Left lung (tissue), 4 donors: ENCODE measurements at regions not wholly inside any gene's neighbourhood (a gene's known extent, or its start where the extent isn't known, plus 50 kb on each side); places are given as distances from the start of the nearest gene placed in this dataset.
"Not testable (repeated sequence)": the region's sequence is repeated elsewhere in the genome, so short reads cannot be mapped to it uniquely, and the experiment has no call there.

Source experiments
- ATAC-seq: fragments of 200-7000 bp; cut with Tn5 transposase; one replicate; pipeline ENCODE4 v1.9.1; 2020; ENCODE audit warnings: moderate library complexity
- DNase-seq, 4 donors: peaks; one replicate each; pipeline ENCODE4 v3.0.0-alpha.2; 2013 to 2020
- H3K27ac ChIP-seq, 2 donors: fragments of 200-600 bp; sonication (generic) in 1 of 2; one replicate each; pipeline versions ENCODE4 v1.5.0 to v1.8.0; 2020 to 2021
- H3K27me3 ChIP-seq, 2 donors: fragments of 200-600 bp; sonication (generic) in 1 of 2; one replicate each; pipeline versions ENCODE4 v1.5.0 to v1.8.0; 2020 to 2021
- H3K36me3 ChIP-seq, 2 donors: fragments of 200-600 bp; sonication (generic) in 1 of 2; one replicate each; pipeline versions ENCODE4 v1.5.0 to v1.8.0; 2020 to 2021
- H3K4me1 ChIP-seq, 2 donors: fragments of 200-600 bp; one replicate each; pipeline ENCODE4 v1.8.0; 2021
- H3K4me3 ChIP-seq, 2 donors: fragments of 200-600 bp; sonication (generic) in 1 of 2; one replicate each; pipeline versions ENCODE4 v1.5.0 to v1.8.0; 2020 to 2021; ENCODE audit warnings: mild to moderate bottlenecking in 1 of 2
- H3K9me3 ChIP-seq, 2 donors: fragments of 200-600 bp; sonication (generic) in 1 of 2; one replicate each; pipeline versions ENCODE4 v1.5.0 to v1.8.0; 2020 to 2021
- intact Hi-C, 2 donors: fragments of 100-400 bp; cut with DNase I; formaldehyde crosslinking; loops; one replicate each; pipeline versions ENCODE4 v1.11.2 to v1.14.2; 2022
- TF ChIP-seq, protein P1 (sequence below), 2 donors: fragments of 200-600 bp; sonication (generic) in 1 of 2; IDR thresholded peaks; one replicate each; pipeline versions ENCODE4 v1.5.0 to v1.8.0; 2021; ENCODE audit warnings: antibody characterized with exemption in 2 of 2
- donor health status: DM: no; HTN: yes; CAD: no.
- donor health status: DM: no; HTN: no; CAD: no.

DNA sequence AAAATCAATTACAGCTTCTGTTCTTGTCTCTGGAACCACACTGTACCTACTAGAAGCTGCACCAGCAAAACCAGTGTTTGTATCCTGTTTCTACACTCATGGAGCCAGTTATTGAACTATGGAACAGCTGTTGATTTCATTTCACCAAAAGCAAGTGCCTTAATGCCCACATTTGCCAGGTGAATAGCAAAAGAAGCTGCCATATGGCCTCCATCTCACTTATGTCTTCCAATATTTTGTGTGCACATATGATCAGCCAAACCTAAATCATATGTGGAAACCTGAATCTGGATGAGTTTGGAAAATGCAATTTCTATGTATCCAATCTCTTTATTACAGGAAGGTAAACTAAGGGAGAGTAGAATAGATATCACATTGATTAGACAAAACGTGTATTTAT is 415.8 kb upstream of the GRID2 start:
- H3K4me1 ChIP-seq = no peaks in the 10 kb centered on the region
- no peak overlapping the region for H3K4me3 ChIP-seq
- intact Hi-C loops = no loop called here
- ATAC-seq (no peak), DNase-seq (no peak)
- H3K9me3 ChIP-seq = peaks cover 0 to 9% of the 10 kb centered on the region in 2 donors
- TF ChIP-seq, protein P1, sequence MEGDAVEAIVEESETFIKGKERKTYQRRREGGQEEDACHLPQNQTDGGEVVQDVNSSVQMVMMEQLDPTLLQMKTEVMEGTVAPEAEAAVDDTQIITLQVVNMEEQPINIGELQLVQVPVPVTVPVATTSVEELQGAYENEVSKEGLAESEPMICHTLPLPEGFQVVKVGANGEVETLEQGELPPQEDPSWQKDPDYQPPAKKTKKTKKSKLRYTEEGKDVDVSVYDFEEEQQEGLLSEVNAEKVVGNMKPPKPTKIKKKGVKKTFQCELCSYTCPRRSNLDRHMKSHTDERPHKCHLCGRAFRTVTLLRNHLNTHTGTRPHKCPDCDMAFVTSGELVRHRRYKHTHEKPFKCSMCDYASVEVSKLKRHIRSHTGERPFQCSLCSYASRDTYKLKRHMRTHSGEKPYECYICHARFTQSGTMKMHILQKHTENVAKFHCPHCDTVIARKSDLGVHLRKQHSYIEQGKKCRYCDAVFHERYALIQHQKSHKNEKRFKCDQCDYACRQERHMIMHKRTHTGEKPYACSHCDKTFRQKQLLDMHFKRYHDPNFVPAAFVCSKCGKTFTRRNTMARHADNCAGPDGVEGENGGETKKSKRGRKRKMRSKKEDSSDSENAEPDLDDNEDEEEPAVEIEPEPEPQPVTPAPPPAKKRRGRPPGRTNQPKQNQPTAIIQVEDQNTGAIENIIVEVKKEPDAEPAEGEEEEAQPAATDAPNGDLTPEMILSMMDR (IDR thresholded peaks at IDR 0.05) = no peak
- H3K27me3 ChIP-seq = no peaks in the 10 kb centered on the region
- H3K36me3 ChIP-seq = no peaks in the 10 kb centered on the region
- no peak overlapping the region for H3K27ac ChIP-seq

DNA sequence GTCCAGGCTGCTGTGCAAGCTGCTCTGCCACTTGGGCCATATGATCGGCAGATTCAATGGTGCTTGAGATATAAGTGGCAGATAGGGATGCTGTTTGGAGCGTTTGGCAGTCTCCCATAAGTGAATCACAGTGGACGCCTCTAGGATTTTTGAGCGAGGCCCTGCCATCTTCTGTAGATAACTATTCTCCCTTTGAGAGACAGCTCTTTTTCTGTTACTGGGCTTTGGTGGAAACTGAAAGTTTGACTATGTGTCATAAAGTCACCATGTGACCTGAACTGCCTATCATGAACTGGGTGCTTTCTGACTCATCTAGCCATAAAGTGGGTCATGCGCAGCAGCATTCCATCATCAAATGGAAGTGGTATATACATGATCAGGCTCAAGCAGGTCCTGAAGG is 412.5 kb upstream of the GRID2 start:
- H3K27ac ChIP-seq, H3K4me3 ChIP-seq, H3K27me3 ChIP-seq, intact Hi-C loops, ATAC-seq, DNase-seq, H3K9me3 ChIP-seq, H3K4me1 ChIP-seq, H3K36me3 ChIP-seq: not testable (repeated sequence)

DNA sequence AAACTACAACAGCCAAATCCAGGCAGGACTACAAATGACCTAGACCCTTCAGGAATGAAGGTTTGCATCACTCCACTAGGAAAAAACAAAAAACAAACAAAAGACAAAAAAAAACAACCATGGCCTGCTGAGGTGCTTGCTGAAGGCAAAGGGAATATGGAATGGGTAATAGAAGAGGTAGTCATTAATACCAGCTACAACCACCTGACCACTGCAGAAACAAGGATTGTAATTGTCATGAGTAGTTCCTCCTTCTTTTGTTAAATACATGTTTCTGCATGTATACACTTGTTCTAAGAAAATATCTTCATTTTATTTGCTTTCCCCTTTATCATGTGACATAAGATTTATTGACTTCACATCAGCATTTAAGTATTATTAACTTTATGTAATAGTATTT is 409.8 kb upstream of the GRID2 start:
- TF ChIP-seq, protein P1 (IDR thresholded peaks at IDR 0.05) = no peak
- Histone ChIP-seq H3K9me3 (peaks cover 0 to 5% of the 10 kb centered on the region in 2 donors), H3K4me1 (no peaks in the 10 kb centered on the region), H3K36me3 (no peaks in the 10 kb centered on the region), H3K27me3 (no peaks in the 10 kb centered on the region), H3K4me3 (no peak overlapping the region), H3K27ac (no peak overlapping the region)
- DNase-seq = no peak
- no peak for ATAC-seq
- intact Hi-C loops = no loop called here

DNA sequence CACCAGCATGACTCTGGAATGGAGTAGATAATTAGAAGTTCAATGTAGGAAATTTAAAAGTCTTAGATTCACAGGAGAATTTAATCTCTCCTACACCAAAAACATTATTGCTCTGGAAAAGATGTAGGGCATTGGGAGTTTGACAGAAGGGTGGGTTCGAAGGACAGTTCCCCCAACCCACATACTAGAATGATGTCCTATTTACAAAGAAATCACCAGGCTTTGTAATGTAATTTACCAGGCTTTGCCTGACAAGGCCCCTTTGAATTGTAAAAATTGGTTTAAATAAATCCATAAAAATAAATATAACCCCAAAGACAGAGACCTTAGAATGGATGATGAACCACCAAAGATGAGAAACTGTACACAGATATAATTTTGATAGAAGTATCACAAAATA is 399.2 kb upstream of the GRID2 start:
- Histone ChIP-seq H3K9me3 (no peaks in the 10 kb centered on the region), H3K36me3 (no peaks in the 10 kb centered on the region), H3K4me1 (no peaks in the 10 kb centered on the region), H3K4me3 (no peak overlapping the region), H3K27me3 (no peaks in the 10 kb centered on the region), H3K27ac (no peak overlapping the region)
- DNase-seq (no peak), ATAC-seq (no peak)
- TF ChIP-seq, protein P1 (IDR thresholded peaks at IDR 0.05) = no peak
- intact Hi-C loops = no loop called here

DNA sequence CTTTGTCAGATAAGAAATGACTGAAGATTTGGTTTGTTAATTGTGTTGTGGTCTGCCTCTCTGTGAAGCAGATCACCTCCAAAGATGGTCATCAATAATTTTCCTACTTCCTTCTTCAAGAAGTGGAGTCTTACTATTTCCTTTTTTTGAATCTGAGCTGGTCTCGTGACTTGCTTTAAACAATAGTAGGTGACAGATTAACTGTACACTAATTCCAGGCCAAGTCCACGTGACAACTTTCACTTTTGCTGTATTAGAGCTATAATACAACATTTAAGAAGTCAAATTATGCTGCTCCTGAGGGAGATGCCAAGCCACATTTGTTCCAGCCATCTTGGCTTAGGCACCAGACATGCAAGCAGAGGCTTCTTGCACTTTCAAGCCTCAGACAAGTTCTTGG is 393.8 kb upstream of the GRID2 start:
- no peak for ATAC-seq
- H3K36me3 ChIP-seq = no peaks in the 10 kb centered on the region

More for the DNA sequence above, 393.8 kb upstream of the GRID2 start:
- no peak for DNase-seq
- intact Hi-C loops = no loop called here
- Histone ChIP-seq H3K27ac (no peak overlapping the region), H3K27me3 (no peaks in the 10 kb centered on the region), H3K9me3 (no peaks in the 10 kb centered on the region), H3K4me3 (no peak overlapping the region), H3K4me1 (no peaks in the 10 kb centered on the region)
- TF ChIP-seq, protein P1 (IDR thresholded peaks at IDR 0.05) = no peak
